SW 1271 (cell line): ENCODE measurements at regions not wholly inside any gene's neighbourhood (a gene's known extent, or its start where the extent isn't known, plus 50 kb on each side); places are given as distances from the start of the nearest gene placed in this dataset.
"Not testable (repeated sequence)": the region's sequence is repeated elsewhere in the genome, so short reads cannot be mapped to it uniquely, and the experiment has no call there.

ENCODE experiments used
- DNase-seq, 2 experiments: peaks; one replicate each; lab custom pipeline; 2025; lab: John Stamatoyannopoulos, UW

GRCh38 chr12:8390001-8390777 is 65.6 kb upstream of the CLEC6A start:
- DNase-seq = not testable (repeated sequence)

- DNase-seq = peak; percentile 37 to 39
These were observed 59.3 kb upstream of the CLEC6A start for GRCh38 chr12:8396225-8397071.

DNA sequence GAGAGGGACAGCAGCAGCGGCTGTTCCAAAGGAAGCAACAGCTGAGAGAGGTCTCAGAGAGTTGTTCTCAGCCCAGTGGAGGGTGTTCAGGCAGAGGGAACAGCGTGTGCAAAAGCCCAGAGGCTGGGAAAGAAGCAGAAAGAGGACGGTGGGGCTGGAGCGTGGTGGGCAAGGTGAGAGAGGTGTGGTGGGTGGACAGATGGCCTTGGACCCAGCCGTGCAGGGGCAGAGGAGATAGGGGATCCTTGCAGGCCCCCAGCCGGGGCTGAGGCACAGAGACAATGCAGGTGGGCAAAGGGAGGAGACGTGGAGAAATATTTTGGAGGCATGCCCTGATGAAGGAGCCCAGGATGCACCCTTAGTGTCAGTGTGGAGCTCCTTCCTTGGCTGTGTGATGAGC is 58.4 kb upstream of the CLEC6A start:
- DNase-seq = not testable (repeated sequence)

DNA sequence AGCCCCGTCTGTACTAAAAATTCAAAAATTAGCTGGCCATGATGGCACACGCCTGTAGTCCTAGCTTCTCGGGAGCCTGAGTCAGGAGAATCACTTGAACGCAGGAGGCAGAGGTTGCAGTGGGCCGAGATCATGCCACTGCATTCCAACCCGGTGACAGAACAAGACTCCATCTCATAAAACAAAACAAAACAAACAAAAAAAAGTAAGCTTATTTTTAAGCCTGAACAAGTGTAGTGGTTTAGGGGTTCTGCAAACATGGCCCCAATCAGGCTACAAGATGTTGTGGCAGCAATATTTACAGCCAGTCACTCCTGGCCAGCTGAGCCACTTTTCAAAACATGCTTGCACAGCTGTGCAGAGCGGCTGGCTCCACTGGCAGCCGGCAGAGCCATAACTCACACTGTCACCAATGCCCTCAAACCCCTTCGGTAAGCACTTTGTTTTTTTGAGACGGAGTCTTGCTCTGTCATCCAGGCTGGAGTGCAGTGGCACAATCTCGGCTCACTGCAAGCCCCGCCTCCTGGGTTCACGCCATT is 56.2 kb upstream of the CLEC6A start:
- not testable (repeated sequence) for DNase-seq

- not testable (repeated sequence) for DNase-seq
These were observed 51.9 kb upstream of the CLEC6A start for GRCh38 chr12:8403834-8404233.

GRCh38 chr12:8404341-8404740 is 51.4 kb upstream of the CLEC6A start:
- not testable (repeated sequence) for DNase-seq
